IPS-18a (cell line): ENCODE measurements at regions not wholly inside any gene's neighbourhood (a gene's known extent, or its start where the extent isn't known, plus 50 kb on each side); places are given as distances from the start of the nearest gene placed in this dataset.
"Not testable (repeated sequence)": the region's sequence is repeated elsewhere in the genome, so short reads cannot be mapped to it uniquely, and the experiment has no call there.

Experiments
- H3K27ac ChIP-seq: one replicate; pipeline ENCODE4 v1.5.1; 2013; ENCODE audit warnings: low read length
- H3K27me3 ChIP-seq: one replicate; pipeline ENCODE4 v1.6.1; 2013; ENCODE audit warnings: mild to moderate bottlenecking, low read length; ENCODE audit not compliant: control insufficient read depth, insufficient read depth
- H3K36me3 ChIP-seq: one replicate; pipeline ENCODE4 v1.6.1; 2013; ENCODE audit warnings: low read depth, low read length; ENCODE audit not compliant: control insufficient read depth
- H3K4me1 ChIP-seq: one replicate; pipeline ENCODE4 v1.6.1; 2013; ENCODE audit warnings: low read depth, low read length; ENCODE audit not compliant: control insufficient read depth
- H3K4me3 ChIP-seq: one replicate; pipeline ENCODE4 v1.5.1; 2013; ENCODE audit warnings: low read length
- H3K9ac ChIP-seq: one replicate; pipeline ENCODE4 v1.6.1; 2013; ENCODE audit warnings: mild to moderate bottlenecking, low read length, moderate library complexity
- H3K9me3 ChIP-seq: one replicate; pipeline ENCODE4 v1.6.1; 2013; ENCODE audit warnings: low read depth, low read length; ENCODE audit not compliant: control insufficient read depth

DNA sequence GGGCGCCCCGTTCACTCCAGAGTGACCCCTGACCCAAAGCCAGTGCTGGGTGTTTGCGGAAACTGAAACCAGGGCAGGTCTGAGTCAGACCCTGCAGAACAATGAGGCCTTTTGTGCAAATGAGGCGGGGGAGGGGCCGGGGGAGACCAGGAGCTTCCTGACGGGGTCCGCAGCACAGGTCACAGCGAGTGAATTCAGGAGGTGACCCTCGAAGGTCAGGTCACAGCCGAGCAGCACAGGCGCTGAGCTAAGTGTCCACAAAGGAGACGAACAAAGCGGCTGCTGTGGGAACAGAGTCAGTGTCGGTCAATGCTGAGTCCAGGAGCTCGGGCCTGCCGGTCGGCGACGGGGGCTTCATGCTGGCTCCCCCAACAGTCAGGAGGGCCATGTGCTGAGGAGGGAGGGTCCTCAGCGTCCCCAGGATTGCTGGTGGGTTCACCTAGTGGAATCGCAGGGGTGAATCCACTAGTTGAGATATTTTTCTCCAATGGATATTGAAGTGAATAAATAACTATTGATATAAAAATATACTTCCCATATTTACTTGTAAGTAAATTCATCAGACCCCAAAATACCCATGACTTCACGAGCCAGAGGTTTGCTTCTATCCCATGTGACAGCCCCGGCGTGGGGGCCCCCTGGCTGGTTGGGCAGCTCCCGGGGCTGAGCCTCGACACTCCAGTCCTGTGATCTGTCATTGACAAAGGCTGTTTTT, 188.4 kb upstream of the SULF2 start:
- no peak overlapping the region for H3K27ac ChIP-seq
- no peaks in the 10 kb centered on the region for H3K36me3 ChIP-seq
- no peaks in the 10 kb centered on the region for H3K9me3 ChIP-seq
- no peak overlapping the region for H3K4me3 ChIP-seq
- no peaks in the 10 kb centered on the region for H3K27me3 ChIP-seq
- H3K9ac ChIP-seq: no peak overlapping the region
- H3K4me1 ChIP-seq: peaks cover 29% of the 10 kb centered on the region

GRCh38 chr20:47972916-47973309, 187.6 kb upstream of the SULF2 start:
- H3K4me3 ChIP-seq: no peak overlapping the region
- H3K9me3 ChIP-seq: no peaks in the 10 kb centered on the region
- H3K9ac ChIP-seq: no peak overlapping the region
- H3K27me3 ChIP-seq: no peaks in the 10 kb centered on the region
- no peak overlapping the region for H3K27ac ChIP-seq
- no peaks in the 10 kb centered on the region for H3K36me3 ChIP-seq
- H3K4me1 ChIP-seq: peaks cover 29% of the 10 kb centered on the region

DNA sequence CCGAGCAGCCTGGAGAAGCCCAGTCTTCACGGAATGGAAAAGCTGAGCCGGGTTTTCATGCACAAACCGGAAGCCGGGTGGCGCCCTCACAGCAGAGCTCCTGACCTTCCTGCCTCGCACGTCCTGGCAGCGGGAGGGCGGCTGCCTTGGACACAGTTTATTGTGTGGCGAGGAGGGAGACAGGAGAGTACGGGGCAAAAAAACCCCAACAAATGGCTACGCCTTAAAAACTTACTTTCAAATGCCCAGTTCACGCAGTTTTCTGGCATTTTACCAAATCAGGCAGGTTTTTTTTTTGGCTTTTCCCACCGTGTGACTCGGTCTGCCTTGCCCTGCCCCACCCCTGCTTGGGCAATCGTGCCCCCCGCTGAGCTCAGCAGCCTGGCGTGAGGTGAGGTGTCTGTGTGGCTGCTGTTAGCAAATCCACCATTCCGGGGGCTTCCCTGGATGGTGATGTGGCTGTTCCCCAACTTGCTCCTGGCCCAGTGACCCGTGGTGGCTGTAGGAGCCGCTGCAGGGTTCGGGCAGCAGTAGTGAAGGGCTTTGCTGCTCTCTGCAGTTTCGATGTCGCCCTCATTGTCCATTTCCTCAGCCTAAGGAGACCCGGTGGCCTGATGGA, 187.1 kb upstream of the SULF2 start:
- H3K4me1 ChIP-seq: peaks cover 29% of the 10 kb centered on the region
- H3K36me3 ChIP-seq, H3K27me3 ChIP-seq, H3K27ac ChIP-seq, H3K4me3 ChIP-seq, H3K9me3 ChIP-seq, H3K9ac ChIP-seq: not testable (repeated sequence)

DNA sequence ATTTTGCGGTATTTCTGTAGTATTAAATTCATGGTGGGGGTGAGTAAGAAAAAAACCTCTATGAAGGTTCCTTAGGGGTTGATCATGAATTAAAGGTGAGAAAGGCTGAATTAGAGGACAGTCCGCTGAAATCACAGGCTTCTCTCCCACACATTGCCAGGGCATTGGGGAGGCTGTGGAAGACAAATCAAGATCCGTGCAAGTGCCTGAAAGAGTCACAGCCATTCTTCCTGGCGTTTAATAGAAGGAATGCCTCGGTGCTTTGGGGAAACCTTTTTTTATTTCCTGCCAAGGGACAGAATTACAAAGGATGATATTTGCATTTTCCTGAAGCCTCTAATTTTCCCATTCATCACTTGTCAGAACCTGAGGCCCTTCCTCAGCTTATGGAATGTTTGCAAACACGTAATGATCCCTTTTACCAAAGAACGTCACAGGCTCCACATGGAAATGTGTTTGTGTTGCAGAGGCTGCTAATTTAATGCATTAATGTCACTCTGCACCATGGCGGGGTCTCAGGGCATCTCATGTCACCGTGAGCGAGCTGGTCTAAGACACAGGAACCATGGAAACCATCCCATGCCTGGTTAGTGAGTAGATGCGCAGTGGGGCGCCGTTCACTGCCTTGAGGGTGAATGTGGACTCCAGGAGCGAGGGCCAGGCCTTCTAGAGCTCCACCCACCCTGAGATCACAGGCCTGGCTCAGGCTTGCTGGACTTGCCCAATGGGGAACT, 185.9 kb upstream of the SULF2 start:
- Histone ChIP-seq H3K4me1 (peaks cover 29% of the 10 kb centered on the region), H3K4me3 (no peak overlapping the region), H3K9me3 (no peaks in the 10 kb centered on the region), H3K9ac (no peak overlapping the region), H3K27me3 (no peaks in the 10 kb centered on the region), H3K36me3 (no peaks in the 10 kb centered on the region), H3K27ac (no peak overlapping the region)

DNA sequence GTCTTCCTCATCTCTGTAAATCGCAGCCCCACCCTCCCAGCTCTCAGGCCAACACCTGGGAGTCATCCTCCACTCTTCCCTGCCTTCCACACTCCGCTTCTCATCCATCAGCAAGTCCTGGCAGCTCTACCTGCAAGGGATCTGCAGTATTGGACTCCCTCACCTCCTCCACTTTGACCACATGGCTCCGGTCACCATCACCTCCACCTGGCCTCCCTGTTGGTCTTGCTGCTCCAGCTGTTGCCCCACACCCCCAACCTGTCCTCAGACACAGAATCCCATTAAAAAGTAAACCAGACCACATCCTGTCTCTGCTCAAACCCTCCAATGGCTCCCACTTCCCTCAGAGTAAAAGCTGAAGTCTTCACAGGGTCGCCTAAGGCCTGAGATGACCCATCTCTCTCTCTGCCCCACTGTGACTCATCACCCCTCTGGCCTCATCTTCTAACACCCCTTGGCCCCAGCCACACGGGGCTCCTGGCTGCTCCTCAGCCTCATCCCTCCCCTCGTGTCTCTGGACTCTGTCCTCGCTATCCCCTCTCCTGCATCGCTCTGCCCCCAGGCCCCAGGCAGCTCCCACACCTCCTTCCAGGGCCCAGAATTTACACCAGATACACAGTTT, 185.1 kb upstream of the SULF2 start:
- Histone ChIP-seq H3K27ac (no peak overlapping the region), H3K9me3 (no peaks in the 10 kb centered on the region), H3K9ac (no peak overlapping the region), H3K27me3 (no peaks in the 10 kb centered on the region), H3K4me3 (no peak overlapping the region), H3K4me1 (peaks cover 29% of the 10 kb centered on the region), H3K36me3 (no peaks in the 10 kb centered on the region)

- Histone ChIP-seq H3K9me3 (no peaks in the 10 kb centered on the region), H3K27me3 (no peaks in the 10 kb centered on the region), H3K27ac (no peak overlapping the region), H3K36me3 (no peaks in the 10 kb centered on the region), H3K4me1 (peaks cover 29% of the 10 kb centered on the region), H3K9ac (no peak overlapping the region), H3K4me3 (no peak overlapping the region)
Observed at GRCh38 chr20:47969426-47969825, 184.1 kb upstream of the SULF2 start.

DNA sequence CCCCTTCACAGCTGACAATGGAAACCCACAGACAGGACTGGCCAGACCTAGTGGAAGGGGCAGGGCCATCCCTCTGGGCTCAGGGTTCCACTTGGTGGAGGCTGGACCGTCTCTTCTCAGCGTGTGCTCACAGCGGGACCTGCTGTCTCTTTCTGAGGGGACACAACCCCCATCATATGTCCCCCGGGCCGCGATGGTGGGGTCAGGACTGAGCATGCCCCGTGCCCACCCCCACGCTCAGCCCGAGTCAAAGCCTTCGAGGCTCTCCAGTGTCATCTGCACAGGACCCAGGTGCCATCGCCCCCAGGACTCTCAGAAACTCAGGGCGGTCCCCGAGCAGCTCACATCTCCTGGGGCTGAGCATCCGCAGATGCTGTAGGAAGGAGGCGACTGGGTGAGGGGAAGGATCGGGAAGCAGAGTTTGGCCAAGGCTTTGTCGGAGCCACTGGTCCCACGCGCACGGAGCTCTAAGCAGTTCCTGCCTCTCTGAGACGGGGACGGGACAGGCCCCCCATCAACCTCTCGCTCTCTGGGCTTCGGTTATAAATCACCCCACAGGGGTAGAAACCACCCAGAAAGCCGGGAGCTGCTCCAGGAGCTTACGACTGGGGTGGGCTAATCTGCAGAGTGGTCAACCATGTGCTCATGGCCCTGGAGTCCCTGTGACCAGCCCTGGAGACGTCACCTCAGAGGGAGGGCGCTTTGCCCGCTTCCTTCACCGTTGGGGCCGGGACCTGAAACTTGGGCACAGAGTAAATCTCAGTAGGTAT, 183.4 kb upstream of the SULF2 start:
- Histone ChIP-seq H3K4me3 (no peak overlapping the region), H3K9me3 (no peaks in the 10 kb centered on the region), H3K4me1 (peaks cover 32% of the 10 kb centered on the region), H3K36me3 (no peaks in the 10 kb centered on the region), H3K9ac (no peak overlapping the region), H3K27me3 (no peaks in the 10 kb centered on the region), H3K27ac (no peak overlapping the region)

DNA sequence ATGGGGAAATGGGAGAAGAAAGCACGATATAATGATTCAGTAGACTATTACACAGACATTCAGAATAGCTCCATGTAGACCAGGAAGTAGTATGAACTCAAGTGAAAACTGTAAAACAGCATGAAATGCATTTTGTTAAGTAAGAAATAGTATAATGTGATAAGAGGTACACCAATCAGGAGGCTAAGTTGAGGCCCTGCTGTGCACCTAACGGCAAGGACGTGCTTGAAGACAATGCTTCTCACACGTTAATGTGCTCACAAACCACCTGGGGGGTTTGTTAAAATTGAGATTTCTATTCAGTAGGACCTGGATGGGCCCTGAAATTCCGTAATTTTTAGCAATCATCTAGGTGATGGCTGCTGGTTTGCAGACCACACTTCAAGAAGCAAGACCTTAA, 178.9 kb upstream of the SULF2 start:
- no peak overlapping the region for H3K27ac ChIP-seq
- H3K9me3 ChIP-seq: no peaks in the 10 kb centered on the region
- no peaks in the 10 kb centered on the region for H3K27me3 ChIP-seq
- H3K4me1 ChIP-seq: peaks cover 7% of the 10 kb centered on the region
- no peaks in the 10 kb centered on the region for H3K36me3 ChIP-seq
- no peak overlapping the region for H3K9ac ChIP-seq
- H3K4me3 ChIP-seq: no peak overlapping the region

- peaks cover 7% of the 10 kb centered on the region for H3K4me1 ChIP-seq
- no peak overlapping the region for H3K27ac ChIP-seq
- no peak overlapping the region for H3K9ac ChIP-seq
- H3K9me3 ChIP-seq: no peaks in the 10 kb centered on the region
- no peaks in the 10 kb centered on the region for H3K27me3 ChIP-seq
- H3K36me3 ChIP-seq: no peaks in the 10 kb centered on the region
- H3K4me3 ChIP-seq: no peak overlapping the region
Observed at GRCh38 chr20:47963022-47963421, 177.7 kb upstream of the SULF2 start.

DNA sequence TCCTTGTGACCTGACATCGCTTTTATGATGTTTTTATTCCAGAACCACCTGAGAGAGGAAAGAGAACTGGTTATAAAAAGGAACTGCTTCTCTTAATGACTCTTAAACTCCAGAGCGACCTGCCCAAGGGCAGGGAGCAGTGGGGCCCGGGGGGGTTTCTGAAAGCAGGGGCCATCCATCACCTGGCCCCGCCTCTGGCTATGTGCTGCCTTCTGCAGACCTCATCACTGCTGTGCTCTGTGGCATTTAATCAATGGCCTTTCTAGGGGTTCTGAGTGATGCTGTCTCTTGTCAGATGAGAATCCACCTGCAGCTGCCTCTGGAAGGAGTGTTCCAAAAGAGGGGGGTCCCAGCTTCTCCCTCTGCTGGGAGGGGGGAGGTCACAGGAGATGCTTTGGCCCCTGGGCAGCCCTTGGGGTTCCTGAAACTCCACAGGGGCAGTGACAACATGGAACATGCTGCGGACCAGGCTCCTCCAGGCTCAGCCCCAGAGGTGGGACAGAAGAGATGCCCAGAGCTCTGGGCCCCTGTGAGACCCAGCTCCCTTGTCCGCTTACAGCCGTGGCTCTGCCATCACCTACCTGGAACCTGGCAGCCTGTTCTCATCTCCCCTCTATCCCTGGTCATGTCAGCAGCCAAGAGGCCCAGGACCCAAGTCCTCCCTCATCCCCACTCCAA, 177.1 kb upstream of the SULF2 start:
- Histone ChIP-seq H3K27ac (no peak overlapping the region), H3K27me3 (no peaks in the 10 kb centered on the region), H3K9ac (no peak overlapping the region), H3K4me1 (peaks cover 7% of the 10 kb centered on the region), H3K9me3 (no peaks in the 10 kb centered on the region), H3K36me3 (no peaks in the 10 kb centered on the region), H3K4me3 (no peak overlapping the region)
